Heart left ventricle (tissue), 13 donors: ENCODE measurements at regions not wholly inside any gene's neighbourhood (a gene's known extent, or its start where the extent isn't known, plus 50 kb on each side); places are given as distances from the start of the nearest gene placed in this dataset.

Experiments used
- POLR2A ChIP-seq, 2 donors: fragments of 450-650 bp; IDR thresholded peaks; one replicate each; pipeline ENCODE4 v1.6.1; 2017; ENCODE audit warnings: antibody characterized with exemption in 2 of 2, mild to moderate bottlenecking in 2 of 2, moderate library complexity in 2 of 2
- TF ChIP-seq, protein P1 (sequence below), 12 donors: fragments of 200-600 bp; sonication (generic) in 4 of 12; IDR thresholded peaks; one replicate each; pipeline versions ENCODE4 v1.5.0 to v1.8.0; 2018 to 2022; ENCODE audit warnings: antibody characterized with exemption in 12 of 12, mild to moderate bottlenecking in 5 of 12
- donor health status: ischemic (EF 13 %, LVEDD 7.1; RV severe dilation, severe dysfunction).
- donor health status: DM: no; HTN: yes; CAD: no.
- donor health status: DM: no; HTN: no; CAD: no.
- donor health status: ischemic (EF 25% LVEDD 6.9; RV normal size, moderate dysfunction).
- donor health status: ischemic (EF 25% LVEDD 5.7; RV mildly dilated, moderate dysfunction).
- donor health status: ischemic (EF 35%, LVEDD 5.7; RV mildly dilated, moderate dysfunction).
- donor health status: nonischemic (EF 11% LVEDD 7.7; RV severe dilation, severe dysfunction).
- donor health status: DM: yes; HTN: yes; CAD: no.
- donor health status: PGD.
- donor health status: ischemic (EF 29% LVEDD 5.4; RV normal size, mild dysfunction).
- donor health status: nonischemic (EF 23%, LVEDD 6.1; RV moderate dilation, normal function).

DNA sequence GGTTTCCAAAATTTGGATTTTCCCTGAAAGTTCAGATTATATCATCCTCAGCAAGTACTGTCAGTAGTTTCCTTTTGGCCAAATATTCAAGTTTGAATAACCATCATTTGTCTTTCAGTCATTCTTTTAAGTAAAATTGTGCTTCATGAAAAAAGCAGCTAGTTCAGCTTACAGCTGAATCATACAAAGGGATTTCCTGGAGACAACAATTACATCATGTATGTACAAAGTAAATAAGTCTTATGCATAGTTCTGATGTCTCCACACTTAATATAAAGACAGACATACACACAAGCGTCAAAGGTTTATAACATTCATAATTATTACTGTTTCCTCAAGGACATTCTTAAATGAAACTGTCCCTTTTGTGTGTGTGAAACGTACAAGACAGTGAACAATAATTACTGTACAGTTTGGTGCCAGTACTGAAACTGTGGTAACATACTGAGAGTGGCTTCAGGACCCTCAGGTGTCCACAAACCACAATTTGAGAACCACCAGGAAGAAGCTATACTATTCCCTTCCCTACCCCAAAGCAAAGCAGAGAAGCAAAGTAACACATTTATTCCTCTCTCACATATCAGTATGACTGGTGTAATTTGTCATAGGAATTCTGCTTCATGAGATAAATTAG lies 746.6 kb downstream of the TAF11L14 start:
- TF ChIP-seq, protein P1, sequence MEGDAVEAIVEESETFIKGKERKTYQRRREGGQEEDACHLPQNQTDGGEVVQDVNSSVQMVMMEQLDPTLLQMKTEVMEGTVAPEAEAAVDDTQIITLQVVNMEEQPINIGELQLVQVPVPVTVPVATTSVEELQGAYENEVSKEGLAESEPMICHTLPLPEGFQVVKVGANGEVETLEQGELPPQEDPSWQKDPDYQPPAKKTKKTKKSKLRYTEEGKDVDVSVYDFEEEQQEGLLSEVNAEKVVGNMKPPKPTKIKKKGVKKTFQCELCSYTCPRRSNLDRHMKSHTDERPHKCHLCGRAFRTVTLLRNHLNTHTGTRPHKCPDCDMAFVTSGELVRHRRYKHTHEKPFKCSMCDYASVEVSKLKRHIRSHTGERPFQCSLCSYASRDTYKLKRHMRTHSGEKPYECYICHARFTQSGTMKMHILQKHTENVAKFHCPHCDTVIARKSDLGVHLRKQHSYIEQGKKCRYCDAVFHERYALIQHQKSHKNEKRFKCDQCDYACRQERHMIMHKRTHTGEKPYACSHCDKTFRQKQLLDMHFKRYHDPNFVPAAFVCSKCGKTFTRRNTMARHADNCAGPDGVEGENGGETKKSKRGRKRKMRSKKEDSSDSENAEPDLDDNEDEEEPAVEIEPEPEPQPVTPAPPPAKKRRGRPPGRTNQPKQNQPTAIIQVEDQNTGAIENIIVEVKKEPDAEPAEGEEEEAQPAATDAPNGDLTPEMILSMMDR (IDR thresholded peaks at IDR 0.05), result no peak
- no peak for TF ChIP-seq POLR2A (IDR thresholded peaks at IDR 0.05)
